K562 (cell line): ENCODE measurements at regions not wholly inside any gene's neighbourhood (a gene's known extent, or its start where the extent isn't known, plus 50 kb on each side); places are given as distances from the start of the nearest gene placed in this dataset.

Experiments used
- NRF1 ChIP-seq, 2 experiments: fragments of 450-650 bp; IDR thresholded peaks in 1 of 2; conservative IDR thresholded peaks in 1 of 2; 2 replicates each; pipeline ENCODE4 v1.6.1; 2014; ENCODE audit warnings: mild to moderate bottlenecking in 2 of 2
- PHF8 ChIP-seq: fragments of 200-600 bp; sonication (generic); IDR thresholded peaks from 2 replicates; pipeline ENCODE4 v1.6.1; 2012; ENCODE audit warnings: mixed run types, mild to moderate bottlenecking, inconsistent platforms, low read length, moderate library complexity, borderline replicate concordance
- PRPF4 ChIP-seq: fragments of 200-400 bp; formaldehyde crosslinking; IDR thresholded peaks from one replicate; pipeline ENCODE4 v1.6.1; 2017; ENCODE audit warnings: low read length, low read depth, mild to moderate bottlenecking; ENCODE audit not compliant: insufficient read depth, poor library complexity, severe bottlenecking
- TF ChIP-seq, protein P1 (sequence below), 3 experiments: IDR thresholded peaks in 2 of 3; conservative IDR thresholded peaks in 1 of 3; 2 replicates each; pipeline ENCODE4 v1.5.1; 2011 to 2012; ENCODE audit warnings: low read length in 3 of 3, mild to moderate bottlenecking in 3 of 3, control low read depth in 2 of 3, improper control_type of control experiment in 1 of 3, inconsistent platforms in 1 of 3, low read depth in 1 of 3, mixed read lengths in 1 of 3, moderate library complexity in 1 of 3; ENCODE audit not compliant: insufficient read depth in 2 of 3

DNA sequence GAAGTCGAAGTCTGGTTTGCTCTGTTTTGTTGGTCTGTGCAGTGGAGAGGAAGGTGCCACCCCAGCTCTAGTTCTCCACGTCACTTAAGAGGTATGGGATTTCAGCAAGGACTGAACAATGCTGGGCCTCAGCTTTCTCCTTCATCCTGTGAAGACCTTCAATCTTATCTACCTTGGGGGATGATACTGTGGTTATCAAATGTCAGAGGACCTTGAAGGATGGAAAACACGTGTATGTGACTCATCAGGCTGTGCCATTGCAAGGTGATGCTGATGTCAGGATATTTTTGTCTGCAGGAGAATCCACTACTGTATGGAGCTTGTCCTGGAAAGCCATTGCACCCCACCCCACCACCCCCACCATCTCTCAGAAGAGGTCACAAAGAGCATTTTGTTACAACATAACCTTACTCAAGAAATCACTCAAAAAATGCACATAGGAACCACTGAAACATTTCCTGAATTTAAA is 81.4 kb upstream of the UQCRFS1 start:
- TF ChIP-seq NRF1 (conservative IDR thresholded peaks at IDR 0.05 in 1 of 2, IDR thresholded peaks at IDR 0.05 in 1 of 2) (no peak), PRPF4 (no peak), PHF8 (no peak)
- TF ChIP-seq, protein P1, sequence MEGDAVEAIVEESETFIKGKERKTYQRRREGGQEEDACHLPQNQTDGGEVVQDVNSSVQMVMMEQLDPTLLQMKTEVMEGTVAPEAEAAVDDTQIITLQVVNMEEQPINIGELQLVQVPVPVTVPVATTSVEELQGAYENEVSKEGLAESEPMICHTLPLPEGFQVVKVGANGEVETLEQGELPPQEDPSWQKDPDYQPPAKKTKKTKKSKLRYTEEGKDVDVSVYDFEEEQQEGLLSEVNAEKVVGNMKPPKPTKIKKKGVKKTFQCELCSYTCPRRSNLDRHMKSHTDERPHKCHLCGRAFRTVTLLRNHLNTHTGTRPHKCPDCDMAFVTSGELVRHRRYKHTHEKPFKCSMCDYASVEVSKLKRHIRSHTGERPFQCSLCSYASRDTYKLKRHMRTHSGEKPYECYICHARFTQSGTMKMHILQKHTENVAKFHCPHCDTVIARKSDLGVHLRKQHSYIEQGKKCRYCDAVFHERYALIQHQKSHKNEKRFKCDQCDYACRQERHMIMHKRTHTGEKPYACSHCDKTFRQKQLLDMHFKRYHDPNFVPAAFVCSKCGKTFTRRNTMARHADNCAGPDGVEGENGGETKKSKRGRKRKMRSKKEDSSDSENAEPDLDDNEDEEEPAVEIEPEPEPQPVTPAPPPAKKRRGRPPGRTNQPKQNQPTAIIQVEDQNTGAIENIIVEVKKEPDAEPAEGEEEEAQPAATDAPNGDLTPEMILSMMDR (IDR thresholded peaks at IDR 0.05 in 2 of 3, conservative IDR thresholded peaks at IDR 0.05 in 1 of 3; ENCODE audit: insufficient read depth in 2 of 3, low read depth in 1 of 3, low read length in 3 of 3), result no peak
